Motor neuron (in vitro differentiated cells): ENCODE measurements at regions not wholly inside any gene's neighbourhood (a gene's known extent, or its start where the extent isn't known, plus 50 kb on each side); places are given as distances from the start of the nearest gene placed in this dataset.
A peak's percentile ranks its signal among the peaks of the same experiment; 100 is the strongest.
"Not testable (repeated sequence)": the region's sequence is repeated elsewhere in the genome, so short reads cannot be mapped to it uniquely, and the experiment has no call there.

Experiments used
- ATAC-seq, 8 experiments: fragments of 200-7000 bp; cut with Tn5 transposase; replicated peaks in 6 of 8; 2 replicates each; pipeline ENCODE4 v1.8.0; 2021; ENCODE audit warnings: mild to moderate bottlenecking in 8 of 8, moderate library complexity in 8 of 8
- H3K27ac ChIP-seq, 2 donors: fragments of 250-450 bp; sonication (Bioruptor Pico); 2 replicates each; pipeline ENCODE4 v1.9.0; 2021; ENCODE audit warnings: antibody characterized with exemption in 2 of 2, mild to moderate bottlenecking in 2 of 2, moderate library complexity in 1 of 2
- H3K4me1 ChIP-seq, 2 donors: fragments of 250-450 bp; sonication (Bioruptor Pico); replicated peaks in 1 of 2; 2 replicates each; pipeline ENCODE4 v1.6.1; 2021; ENCODE audit warnings: antibody characterized with exemption in 2 of 2, mild to moderate bottlenecking in 2 of 2, moderate library complexity in 1 of 2
- H3K4me3 ChIP-seq, 5 donors: fragments of 250-450 bp; sonication (Bioruptor Pico); 2 replicates each; pipeline ENCODE4 v1.9.0; 2021; ENCODE audit warnings: antibody characterized with exemption in 5 of 5, mild to moderate bottlenecking in 5 of 5, moderate library complexity in 4 of 5
- WGBS, 10 experiments: fragments of 450-650 bp; shearing (Covaris generic); methylation state at CpG; one replicate each; pipeline ENCODE4 v1.0.0; 2022; 5-methylcytosine and 5-hydroxymethylcytosine counted together
- in situ Hi-C, 9 experiments: fragments of 400-800 bp; cut with MboI; loops; one replicate each; pipeline ENCODE4 v1.15.0; 2021; ENCODE audit warnings: low sequenced_read_pairs in 9 of 9, low pct_unique_long_range_greater_than_20kb in 2 of 9; ENCODE audit not compliant: unreplicated experiment in 9 of 9

DNA sequence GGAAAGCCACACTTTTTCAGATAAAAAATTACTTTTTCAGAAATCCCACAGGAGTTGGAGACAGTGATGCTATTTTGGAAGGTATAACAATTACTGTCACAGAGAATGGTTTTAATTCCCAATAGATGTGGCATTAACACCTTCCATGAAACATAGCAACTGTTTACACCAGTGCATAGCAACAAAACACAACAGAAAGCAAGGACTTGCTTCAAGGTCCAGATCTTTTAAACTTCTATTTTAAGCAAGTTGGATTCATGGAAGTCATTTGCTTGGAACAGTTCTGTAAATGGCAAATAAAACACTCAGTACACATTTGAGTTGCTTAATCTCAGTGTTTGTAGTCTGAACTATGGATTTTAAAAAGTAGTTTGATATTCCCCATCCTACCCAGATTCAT, 385.9 kb upstream of the SPRY2 start:
- no peaks in the 10 kb centered on the region for H3K4me1 ChIP-seq
- no peak overlapping the region for H3K27ac ChIP-seq
- ATAC-seq = no peak
- in situ Hi-C loops = no loop called here
- H3K4me3 ChIP-seq = no peak overlapping the region

DNA sequence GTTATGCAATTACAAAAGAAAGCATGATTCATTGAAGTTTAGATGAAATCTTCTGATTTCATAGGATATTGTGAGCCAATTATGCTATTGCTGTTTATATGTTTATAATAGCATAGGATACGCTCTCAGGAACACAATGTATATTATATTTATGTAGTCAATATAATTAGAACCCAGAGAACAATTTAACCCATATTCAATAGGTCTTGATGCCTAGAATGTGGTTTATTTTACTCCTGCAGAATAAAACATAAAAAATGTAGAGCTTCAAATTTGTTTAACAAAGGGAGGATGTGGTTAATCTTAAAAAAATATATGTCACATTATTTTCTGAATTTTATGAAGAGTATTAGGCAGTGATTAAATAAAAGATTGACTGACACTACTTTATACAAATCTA, 380.8 kb upstream of the SPRY2 start:
- WGBS, 10 experiments = 0 to 100% (median 32%) methylated on average over 1 of the region's 1 CpG; no CpG with 5 or more reads in 2 of the 10 experiments
- no peak overlapping the region for H3K27ac ChIP-seq
- in situ Hi-C loops = no loop called here
- ATAC-seq = no peak
- H3K4me3 ChIP-seq = no peak overlapping the region
- H3K4me1 ChIP-seq = peaks cover 0 to 3% of the 10 kb centered on the region in 2 donors

DNA sequence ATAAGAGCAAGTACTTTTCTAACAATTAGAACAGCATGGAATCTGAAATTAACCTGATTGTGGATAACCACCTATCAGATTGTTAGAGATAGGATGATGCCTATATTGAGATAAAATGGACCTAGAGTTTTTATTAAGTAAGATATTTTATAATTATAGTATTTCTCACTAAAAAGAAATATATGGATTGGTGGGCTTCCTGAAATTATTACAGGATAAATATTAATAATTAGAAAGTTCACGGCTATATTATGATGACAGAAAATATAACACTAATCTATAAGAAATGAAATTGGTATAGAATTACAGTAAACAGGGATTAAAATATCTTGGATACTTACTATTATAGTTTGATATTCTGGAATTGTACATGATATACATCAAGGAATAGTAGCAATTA, 378.0 kb upstream of the SPRY2 start:
- in situ Hi-C loops = no loop called here
- WGBS, 10 experiments = 11 to 100% (median 83%) methylated on average over 1 of the region's 1 CpG
- Histone ChIP-seq H3K4me3 (no peak overlapping the region), H3K27ac (no peak overlapping the region), H3K4me1 (peaks cover 0 to 11% of the 10 kb centered on the region in 2 donors)
- ATAC-seq = no peak

DNA sequence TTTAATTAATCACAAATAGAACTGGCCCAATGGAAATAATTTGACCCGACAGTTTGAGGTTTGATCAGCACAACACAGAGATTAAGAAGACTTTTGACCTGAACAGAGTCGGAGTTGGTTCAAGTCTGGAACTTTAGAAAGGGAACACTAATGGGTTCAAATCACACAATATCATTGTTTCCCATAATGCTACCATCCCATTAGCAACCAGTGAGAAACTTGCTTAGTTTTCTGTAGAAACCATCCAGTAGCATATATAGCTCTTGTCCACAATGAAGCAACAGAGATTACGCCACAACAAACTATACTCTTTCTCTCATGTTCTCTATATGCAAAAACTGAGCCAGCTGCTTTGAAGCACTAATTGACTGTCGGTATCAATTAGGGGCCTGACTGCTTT, 376.9 kb upstream of the SPRY2 start:
- peaks cover 0 to 11% of the 10 kb centered on the region in 2 donors for H3K4me1 ChIP-seq
- in situ Hi-C loops = no loop called here
- no peak overlapping the region for H3K27ac ChIP-seq
- no peak for ATAC-seq
- WGBS, 10 experiments = 16 to 70% (median 50%) methylated on average over 2 to 4 of the region's 4 CpGs; no CpG with 5 or more reads in 1 of the 10 experiments
- H3K4me3 ChIP-seq = no peak overlapping the region

DNA sequence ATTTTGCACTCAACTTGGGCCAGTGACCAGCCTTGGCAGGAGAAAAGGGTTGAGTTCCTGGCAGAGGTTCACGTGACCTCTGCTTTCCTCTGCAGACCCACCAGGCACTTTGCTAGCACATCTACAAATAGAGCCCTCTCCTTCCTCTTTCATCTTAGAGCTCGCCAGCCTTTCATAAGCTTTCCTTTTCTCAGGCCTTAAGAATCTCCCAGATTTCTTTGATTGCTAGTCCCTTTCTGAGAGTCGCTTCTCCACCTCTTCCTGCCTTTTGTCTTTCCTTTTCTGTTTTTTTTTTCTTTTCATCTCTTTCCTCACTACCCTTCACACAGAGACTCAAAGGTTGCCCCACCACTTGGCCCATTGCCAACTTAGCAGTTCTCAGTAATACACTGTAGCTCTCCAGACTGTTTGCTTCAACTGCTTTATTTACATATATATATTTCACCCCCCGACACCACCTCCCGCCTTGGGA, 375.7 kb upstream of the SPRY2 start:
- Histone ChIP-seq H3K4me3 (no peak overlapping the region), H3K27ac (no peak overlapping the region), H3K4me1 (peaks cover 0 to 11% of the 10 kb centered on the region in 2 donors)
- WGBS, 10 experiments = 18 to 71% (median 36%) methylated on average over 1 to 5 of the region's 5 CpGs
- peak in 3 of 8 experiments; percentile 49 to 82 (median 71) for ATAC-seq
- in situ Hi-C loops = no loop called here

DNA sequence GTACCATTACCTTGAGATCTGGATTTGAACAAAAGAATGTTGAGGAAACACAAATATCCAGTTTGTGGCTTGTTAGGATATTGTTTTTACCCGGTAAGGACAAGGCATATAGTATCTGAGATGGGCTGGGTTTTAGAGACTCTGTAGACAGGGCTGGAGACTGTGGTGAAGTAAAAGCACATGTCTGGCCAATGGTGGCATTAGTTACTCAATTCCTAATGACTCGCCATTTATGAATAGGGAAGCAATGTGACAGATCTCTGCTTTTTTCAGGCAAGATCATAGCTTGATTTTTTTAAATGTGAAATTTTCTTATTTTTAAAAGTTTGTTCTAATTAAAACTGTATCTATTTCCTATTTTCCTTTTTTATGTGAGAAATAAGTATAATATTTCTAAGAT, 371.1 kb upstream of the SPRY2 start:
- peaks cover 0 to 11% of the 10 kb centered on the region in 2 donors for H3K4me1 ChIP-seq
- H3K27ac ChIP-seq = no peak overlapping the region
- no peak overlapping the region for H3K4me3 ChIP-seq
- WGBS, 10 experiments = 0 to 100% (median 84%) methylated on average over 1 to 2 of the region's 2 CpGs
- ATAC-seq = no peak
- in situ Hi-C loops = no loop called here

DNA sequence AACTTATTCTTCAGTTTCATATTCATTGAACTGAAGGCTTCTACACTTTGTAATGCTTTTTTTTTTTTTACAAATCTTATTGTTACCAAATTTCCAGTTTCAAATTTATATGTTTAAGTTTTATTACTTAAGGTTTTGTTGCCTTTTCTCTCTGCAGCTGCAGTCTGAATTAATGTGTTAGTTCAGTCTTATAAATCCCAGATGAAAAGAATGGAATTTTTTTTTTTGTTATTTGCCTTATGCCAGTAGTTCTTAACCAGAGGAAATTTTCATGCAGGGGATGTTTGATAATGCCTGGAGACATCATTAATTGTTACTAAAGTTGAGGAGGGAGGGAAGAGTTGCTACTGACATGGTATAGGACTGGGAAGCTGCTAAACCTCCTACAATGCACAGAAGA, 367.9 kb upstream of the SPRY2 start:
- no peak overlapping the region for H3K27ac ChIP-seq
- in situ Hi-C loops = no loop called here
- no peak overlapping the region for H3K4me3 ChIP-seq
- no peak for ATAC-seq
- H3K4me1 ChIP-seq = no peaks in the 10 kb centered on the region

DNA sequence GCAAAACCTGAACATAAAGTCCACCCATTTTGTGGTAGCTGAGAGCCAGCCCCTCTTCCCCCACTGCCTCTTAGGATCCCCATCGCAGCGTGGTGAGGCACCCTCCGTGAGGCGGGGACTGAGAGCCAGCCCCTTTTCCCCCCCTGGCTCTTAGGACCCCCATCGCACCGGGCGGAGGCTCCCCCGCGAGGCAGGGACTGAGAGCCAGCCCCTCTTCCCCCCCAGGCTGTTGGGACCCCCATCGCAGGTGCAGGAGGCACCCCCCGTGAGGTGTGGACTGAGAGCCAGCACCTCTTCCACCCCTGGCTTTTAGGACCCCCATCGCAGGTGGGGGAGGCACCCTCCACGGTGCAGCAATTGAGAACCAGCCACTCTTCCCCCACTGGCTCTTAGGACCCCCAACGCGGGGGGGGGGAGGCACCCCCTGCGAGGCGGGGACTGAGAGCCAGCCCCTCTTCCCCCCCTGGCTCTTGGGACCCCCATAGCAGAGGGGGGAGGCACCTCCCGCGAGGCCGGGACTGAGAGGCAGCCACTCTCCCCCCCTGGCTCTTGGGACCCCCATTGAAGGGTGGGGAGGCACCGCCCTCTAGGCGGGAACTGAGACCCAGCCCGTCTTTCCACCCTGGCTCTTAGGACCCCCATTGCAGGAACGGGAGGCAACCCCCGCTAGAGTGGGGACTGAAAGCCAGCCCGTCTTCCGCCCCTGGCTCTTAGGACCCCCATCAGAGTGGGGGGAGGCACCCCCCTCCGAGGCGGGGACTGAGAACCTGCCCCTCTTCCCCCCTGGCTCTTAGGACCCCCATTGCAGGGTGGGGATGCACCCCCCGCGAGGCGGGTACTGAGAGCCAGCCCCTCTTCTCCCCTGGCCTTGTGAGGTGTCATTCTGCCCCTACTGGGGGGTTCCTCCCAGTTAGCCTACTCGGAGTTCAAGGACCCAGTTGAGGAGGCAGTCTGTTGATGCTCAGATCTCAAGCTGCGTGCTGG, 366.4 kb upstream of the SPRY2 start:
- in situ Hi-C loops = no loop called here
- no peak overlapping the region for H3K4me3 ChIP-seq
- no peak overlapping the region for H3K27ac ChIP-seq
- WGBS, 10 experiments = 100% methylated on average over 1 to 3 of the region's 34 CpGs; no CpG with 5 or more reads in 7 of the 10 experiments
- no peaks in the 10 kb centered on the region for H3K4me1 ChIP-seq
- ATAC-seq = no peak

DNA sequence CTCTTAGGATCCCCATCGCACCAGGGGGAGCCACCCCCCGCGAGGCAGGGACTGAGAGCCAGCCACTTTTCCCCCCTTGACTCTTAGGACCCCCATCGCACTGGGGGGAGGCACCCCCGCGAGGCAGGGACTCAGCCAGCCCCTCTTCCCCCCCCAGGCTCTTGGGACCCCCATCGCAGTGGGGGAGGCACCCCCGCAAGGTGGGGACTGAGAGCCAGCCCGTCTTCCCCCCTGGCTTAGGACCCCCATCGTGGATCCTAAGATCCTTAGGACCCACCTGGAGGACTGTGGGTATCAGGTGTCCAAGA, 365.2 kb upstream of the SPRY2 start:
- no CpG with 5 or more reads among the region's 10 CpGs for WGBS, 10 experiments
- no peak overlapping the region for H3K4me3 ChIP-seq

DNA sequence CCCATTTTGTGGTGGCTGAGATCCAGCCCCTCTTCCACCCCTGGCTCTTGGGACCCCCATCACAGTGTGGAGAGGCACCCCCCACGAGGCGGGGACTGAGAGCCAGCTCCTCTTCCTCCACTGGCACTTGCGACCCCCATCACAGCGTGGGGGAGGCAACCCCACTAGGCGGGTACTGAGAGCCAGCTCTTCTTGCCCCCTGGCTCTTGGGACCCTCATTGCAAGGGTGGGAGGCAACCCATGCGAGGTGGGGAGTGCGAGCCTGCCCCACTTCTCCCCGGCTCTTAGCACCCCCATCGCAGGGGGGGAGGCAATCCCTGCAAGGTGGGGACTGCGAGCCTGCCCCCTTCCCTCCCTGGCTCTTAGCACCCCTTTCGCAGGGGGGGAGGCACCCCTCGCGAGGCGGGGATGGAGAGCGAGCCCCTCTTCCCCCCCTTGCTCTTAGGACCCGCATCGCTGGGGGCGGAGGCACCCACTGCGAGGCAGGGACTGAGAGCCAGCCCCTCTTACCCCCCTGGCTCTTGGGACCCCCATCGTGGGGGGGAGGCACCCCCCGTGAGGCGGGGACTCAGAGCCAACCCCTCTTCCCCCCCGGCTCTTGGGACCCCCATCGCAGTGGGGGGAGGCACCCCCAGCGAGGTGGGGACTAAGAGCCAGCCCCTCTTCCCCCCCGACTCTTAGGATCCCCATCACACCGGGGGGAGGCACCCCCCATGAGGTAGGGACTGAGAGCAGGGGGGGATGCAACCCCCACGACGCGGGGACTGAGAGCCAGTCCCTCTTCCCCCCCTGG, 364.6 kb upstream of the SPRY2 start:
- H3K4me3 ChIP-seq = no peak overlapping the region
- no peak for ATAC-seq
- H3K4me1 ChIP-seq = no peaks in the 10 kb centered on the region
- H3K27ac ChIP-seq = no peak overlapping the region
- 75 to 100% (median 100%) methylated on average over 1 to 2 of the region's 30 CpGs; no CpG with 5 or more reads in 7 of the 10 experiments for WGBS, 10 experiments
- in situ Hi-C loops = no loop called here

More for the DNA sequence above, 365.2 kb upstream of the SPRY2 start:
- H3K27ac ChIP-seq = no peak overlapping the region
- in situ Hi-C loops = no loop called here
- no peak for ATAC-seq
- no peaks in the 10 kb centered on the region for H3K4me1 ChIP-seq

DNA sequence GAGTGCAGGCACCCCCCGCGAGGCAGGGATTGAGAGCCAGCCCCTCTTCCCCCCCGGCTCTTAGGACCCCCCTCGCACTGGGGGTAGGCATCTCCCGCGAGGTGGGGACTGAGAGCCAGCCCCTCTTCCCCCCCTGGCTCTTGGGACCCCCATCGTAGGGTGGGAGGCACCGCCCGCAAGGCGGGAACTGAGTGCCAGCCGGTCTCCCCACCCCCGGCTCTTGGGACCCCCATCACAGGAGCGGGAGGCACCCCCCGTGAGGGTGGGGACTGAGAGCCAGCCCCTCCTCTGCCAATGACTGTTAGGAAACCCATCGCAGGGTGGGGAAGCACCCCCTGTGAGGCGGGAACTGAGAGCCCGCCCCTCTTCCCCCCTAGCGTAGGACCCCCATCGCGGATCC, 363.4 kb upstream of the SPRY2 start:
- Histone ChIP-seq H3K4me1 (no peaks in the 10 kb centered on the region), H3K4me3 (no peak overlapping the region), H3K27ac (no peak overlapping the region)
- no peak for ATAC-seq
- WGBS, 10 experiments = 100% methylated on average over 2 of the region's 20 CpGs; no CpG with 5 or more reads in 9 of the 10 experiments
- in situ Hi-C loops = no loop called here

DNA sequence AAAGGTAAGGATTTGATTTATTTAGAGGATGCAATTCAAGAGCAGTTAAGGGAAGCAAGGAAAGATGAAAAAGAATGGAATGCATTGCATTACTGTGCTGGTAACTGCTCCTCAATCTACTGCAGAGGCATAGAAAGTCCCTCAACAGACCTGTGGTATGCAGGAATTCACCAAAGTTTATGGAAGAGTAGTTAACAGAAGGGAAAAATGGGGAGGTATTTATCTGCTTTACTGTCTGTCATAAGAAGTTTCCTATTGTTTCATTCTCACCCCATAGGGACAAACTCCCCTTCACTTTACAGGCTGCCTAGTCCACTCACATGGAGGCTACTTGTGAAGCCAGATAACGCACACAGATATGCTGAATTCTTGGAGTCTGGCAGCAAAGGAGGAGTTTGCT, 354.9 kb upstream of the SPRY2 start:
- 0 to 100% (median 63%) methylated on average over 1 of the region's 1 CpG; no CpG with 5 or more reads in 6 of the 10 experiments for WGBS, 10 experiments
- no peaks in the 10 kb centered on the region for H3K4me1 ChIP-seq
- H3K4me3 ChIP-seq = no peak overlapping the region
- in situ Hi-C loops = no loop called here
- no peak overlapping the region for H3K27ac ChIP-seq
- no peak for ATAC-seq

DNA sequence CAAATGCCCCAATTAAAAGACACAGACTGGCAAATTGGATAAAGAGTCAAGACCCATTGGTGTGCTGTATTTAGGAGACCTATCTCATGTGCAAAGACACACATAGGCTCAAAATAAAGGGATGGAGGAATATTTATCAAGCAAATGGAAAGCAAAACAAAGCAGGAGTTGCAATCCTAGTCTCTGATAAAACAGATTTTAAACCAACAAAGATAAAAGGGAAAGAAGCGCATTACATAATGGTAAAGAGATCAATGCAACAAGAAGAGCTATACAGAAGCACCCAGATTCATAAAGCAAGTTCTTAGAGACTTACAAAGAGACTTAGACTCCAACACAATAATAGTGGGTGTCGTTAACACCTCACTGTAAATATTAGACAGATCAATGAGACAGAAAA, 350.9 kb upstream of the SPRY2 start:
- H3K4me1 ChIP-seq, H3K4me3 ChIP-seq, in situ Hi-C loops, H3K27ac ChIP-seq, ATAC-seq: not testable (repeated sequence)
- 0 to 100% (median 77%) methylated on average over 1 to 2 of the region's 2 CpGs for WGBS, 10 experiments
